SKM-1 treated with dmso at 0.1 percent for 144 hours (cell line): ENCODE measurements at regions not wholly inside any gene's neighbourhood (a gene's known extent, or its start where the extent isn't known, plus 50 kb on each side); places are given as distances from the start of the nearest gene placed in this dataset.
"Not testable (repeated sequence)": the region's sequence is repeated elsewhere in the genome, so short reads cannot be mapped to it uniquely, and the experiment has no call there.

Source experiments
- DNase-seq: peaks from one replicate; lab custom pipeline; 2025; ENCODE audit not compliant: unreplicated experiment; lab: John Stamatoyannopoulos, UW

DNA sequence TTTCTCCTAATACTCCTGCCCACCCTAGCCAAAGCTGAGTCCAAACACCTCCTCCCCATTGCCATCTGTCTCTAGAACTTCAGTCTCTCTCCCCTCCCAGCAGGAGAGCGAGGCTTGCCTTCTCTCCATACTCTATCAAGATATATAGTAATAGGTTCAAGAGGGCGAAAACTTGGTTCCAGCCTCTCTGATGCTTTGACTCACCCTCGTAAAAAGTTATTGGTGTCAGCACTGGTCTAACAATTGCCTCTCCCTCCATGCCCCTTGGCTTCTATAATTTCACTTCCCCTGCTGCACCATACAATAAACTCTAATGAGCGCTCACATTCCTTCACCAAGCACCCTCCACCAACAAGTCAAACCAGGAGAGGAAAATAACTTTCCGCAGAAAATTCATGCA, 797.3 kb downstream of the BCL11A start:
- DNase-seq = no peak

DNA sequence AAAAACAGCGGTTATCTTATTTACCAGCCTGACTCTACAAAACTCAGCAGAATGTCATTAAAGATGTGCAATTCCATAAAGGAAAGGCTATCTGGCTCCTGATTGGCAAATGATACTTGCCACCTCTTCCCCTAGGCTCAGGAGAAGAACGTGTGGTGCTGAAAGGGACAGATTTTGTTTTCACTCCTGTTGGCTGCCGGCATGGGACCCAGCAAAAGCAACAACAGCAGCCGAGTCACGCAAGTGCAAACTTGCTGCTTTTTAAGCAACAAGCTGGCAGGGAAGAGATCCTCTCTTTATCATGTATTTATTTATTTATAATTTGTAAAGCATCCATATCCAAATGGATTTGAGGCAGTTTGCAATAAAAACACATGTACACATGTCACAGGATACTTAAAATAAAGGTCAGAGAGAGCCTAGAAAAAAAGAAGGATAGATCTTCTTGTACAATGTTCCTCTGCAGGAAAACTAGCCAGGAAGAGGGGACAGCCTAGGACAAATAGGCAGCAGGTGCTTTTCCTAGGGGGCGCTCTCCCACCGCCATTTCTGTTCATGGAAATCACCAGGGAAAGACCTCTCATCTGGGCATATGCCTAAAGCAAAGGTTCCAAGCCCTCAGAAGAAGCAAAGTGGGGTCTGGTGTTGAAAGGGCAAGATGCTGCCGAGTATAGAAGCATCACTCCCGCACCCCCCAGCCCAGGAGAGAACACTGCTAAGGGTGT, 799.3 kb downstream of the BCL11A start:
- DNase-seq = no peak

DNA sequence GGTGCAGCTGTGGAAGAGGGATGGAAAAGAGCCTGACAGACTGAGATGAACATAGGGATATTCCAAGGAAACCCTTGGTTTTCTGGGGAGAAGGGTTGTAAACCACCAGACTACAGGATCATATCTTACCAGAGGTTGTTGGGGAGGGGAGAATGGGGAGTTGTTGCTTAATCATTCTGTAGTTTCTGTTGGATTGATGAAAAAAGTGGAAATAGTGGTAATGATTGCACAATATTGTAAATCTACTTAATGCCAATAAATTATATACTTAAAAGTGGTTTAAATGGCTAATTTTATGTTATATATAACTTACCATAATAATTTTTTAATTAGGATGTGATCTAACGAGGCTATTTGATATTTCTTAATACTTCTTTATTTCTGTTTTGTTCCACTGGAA, 800.9 kb downstream of the BCL11A start:
- DNase-seq = no peak

DNA sequence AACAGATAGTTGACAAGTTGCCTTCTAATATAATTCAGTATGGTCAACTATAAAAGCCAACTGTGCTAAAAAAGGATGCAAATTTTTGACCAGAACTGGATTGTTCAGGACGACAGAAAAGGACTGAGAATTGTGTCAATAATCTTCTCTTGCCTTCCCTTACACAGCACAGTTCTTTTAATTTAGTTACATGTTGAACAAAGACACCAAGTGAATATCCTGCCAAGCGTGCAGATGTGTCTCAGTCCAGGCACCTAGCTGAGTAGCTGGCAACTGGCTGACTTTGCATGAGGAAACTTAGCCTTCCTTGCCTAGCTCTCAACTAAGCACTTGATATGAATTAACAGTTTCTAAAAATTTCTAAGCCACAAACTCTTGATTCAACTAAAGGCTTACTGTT, 801.4 kb downstream of the BCL11A start:
- no peak for DNase-seq

DNA sequence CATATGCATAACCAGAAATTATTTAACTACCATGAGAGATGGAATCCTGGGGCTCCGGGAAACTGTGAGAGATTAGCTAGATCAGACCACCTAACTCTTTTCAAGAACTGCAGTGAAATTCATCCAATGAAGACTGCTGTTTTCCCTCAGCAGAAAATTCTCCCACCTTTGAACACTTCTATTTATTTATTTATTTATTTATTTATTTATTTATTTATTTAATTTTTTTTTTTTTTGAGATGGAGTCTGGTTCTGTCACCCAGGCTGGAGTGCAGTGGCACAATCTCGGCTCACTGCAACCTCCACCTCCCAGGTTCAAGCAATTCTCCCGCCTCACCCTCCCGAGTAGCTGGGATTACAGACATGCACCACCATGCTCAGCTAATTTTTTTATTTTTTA, 802.2 kb downstream of the BCL11A start:
- DNase-seq = not testable (repeated sequence)

DNA sequence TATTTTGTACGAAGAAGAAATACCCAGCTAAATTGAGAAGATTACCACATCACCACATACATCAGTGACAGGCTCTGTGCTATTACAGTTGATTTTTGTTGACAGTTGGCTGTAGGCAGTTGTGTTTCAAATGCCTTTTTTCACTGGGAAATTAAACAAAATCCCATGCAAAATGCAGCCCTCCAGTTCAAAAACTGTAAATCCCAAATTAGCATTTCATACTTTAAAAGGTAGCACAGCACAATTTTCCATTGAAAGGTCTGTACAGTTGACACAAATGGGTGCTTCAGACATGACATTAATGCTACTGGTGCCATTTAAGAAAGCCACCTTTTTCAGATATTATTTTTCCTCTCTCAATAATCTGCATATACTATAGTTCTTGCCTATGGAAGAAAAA, 807.2 kb downstream of the BCL11A start:
- DNase-seq = no peak

GRCh38 chr2:59745085-59745484, 808.4 kb downstream of the BCL11A start:
- DNase-seq = no peak

- DNase-seq = no peak
Observed at GRCh38 chr2:59744436-59744835, 809.0 kb downstream of the BCL11A start.

DNA sequence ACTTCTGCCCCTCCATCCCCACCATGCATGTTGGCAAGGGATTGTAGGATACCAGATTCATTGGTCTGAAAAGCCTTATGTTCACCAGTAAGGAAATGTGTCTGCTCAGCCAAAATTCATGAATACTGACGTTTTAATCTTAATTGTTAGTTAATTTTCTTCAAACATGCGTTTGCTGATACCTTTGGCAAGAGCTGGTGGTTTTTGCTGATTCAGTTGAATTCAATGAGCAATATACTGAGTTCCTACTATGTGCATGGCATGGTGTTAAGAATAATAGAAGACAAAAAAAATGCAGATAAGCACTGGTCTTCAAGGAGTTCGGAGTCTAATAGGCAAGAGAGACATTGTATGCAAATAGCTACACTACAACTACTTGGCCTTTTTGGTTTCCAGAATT, 811.6 kb downstream of the BCL11A start:
- DNase-seq = no peak

DNA sequence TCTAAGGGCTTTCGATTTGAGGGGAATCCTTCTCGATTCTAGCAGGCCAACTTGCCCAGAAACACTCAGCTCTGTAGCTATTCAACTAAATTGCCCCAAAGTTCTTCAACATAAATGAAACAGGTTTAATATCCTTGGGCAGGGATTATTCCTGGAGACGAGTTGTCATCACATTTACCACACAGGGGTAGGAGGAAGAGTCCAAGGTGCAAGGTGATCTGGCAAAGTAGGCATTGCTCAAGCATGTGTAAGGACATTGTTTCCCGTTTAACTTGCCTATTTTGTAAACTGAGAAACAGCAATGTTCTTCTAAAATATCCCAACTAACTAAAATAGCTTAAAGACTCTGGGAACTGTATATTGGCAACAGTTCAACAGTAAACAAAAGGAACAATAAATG, 814.3 kb downstream of the BCL11A start:
- no peak for DNase-seq

DNA sequence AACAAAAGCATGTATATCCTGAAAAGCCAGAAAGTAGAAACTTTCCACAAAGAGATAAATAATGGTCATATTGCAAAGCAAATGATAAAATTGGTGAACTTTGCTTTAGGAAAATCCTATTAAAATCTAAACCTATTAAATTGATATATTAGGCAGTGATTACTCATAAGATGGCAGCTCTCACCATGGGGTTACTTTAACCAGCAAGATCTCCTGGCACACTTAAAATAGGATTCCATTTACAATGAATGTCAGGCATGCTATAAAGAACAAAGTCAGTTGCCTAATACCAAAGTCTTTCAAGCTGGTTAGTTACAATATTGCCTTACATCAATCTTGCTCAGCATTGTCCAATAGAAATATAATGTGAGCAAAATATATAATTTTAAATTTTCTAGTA, 816.2 kb downstream of the BCL11A start:
- DNase-seq = no peak

DNA sequence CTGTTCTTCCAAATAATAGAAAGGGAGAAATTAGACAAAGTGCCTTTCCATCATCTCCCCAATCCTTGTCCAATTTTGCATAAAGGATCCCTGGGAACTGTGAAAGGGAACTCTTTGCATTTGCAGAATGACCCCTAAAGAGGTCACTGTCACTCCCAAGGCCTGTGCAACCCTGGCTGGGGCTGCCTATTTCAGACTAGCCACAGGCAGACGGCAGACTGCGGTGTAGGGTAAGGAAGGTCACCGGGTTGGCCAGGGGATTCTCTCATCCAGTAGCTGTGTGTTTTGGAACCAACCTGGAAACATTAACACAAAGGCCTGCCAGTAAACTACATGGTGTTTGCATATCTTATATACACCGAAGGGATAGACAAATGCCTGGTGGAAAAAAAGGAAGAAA, 818.7 kb downstream of the BCL11A start:
- no peak for DNase-seq

- DNase-seq = no peak
Observed at GRCh38 chr2:59733970-59734369, 819.5 kb downstream of the BCL11A start.

DNA sequence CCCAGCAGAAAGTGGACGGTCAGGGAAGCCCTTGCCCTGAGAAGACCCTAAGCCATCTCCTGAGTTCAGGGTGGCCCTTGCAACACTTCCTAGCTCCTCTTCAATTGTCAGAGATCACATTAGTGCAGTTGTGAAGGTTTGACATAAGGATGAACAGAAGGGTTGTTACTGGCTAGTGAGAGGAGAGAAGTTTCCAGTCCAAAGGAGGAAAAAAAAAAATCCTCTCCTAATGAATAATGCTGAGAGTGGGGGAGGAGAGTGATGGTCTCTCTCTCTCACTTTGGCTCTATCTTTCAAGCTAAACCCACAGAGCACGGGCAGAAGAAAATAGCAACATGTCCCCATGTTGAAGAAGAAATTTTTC, 819.9 kb downstream of the BCL11A start:
- DNase-seq = no peak

GRCh38 chr2:59732871-59733566, 820.4 kb downstream of the BCL11A start:
- no peak for DNase-seq

DNA sequence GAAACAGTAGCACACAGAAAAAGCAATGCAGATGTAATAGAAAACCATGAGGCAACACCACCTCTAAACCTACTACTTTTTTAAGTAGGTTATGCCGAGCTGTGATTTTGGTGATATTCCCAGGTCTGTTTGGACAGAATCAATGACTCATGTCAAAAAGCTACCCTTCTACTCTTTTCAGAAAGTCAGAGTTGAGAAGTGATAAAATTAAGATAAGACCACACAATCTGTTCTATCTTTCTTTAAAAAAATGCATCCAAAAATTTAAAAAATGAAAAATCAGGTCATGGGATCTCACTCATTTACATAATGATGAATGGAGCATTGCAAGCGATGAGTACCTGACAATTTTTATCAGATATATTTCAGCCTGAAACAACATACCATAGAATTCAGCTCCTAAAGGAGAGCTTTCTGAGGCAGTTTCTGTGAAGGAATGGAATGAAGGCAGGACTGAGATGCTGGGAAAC, 826.3 kb downstream of the BCL11A start:
- DNase-seq = no peak

GRCh38 chr2:59726228-59727120, 827.0 kb downstream of the BCL11A start:
- DNase-seq = peak; percentile 67

- DNase-seq = no peak
Observed at GRCh38 chr2:59724746-59725145, 828.7 kb downstream of the BCL11A start.

- no peak for DNase-seq
Observed at GRCh38 chr2:59720296-59720866, 833.1 kb downstream of the BCL11A start.

DNA sequence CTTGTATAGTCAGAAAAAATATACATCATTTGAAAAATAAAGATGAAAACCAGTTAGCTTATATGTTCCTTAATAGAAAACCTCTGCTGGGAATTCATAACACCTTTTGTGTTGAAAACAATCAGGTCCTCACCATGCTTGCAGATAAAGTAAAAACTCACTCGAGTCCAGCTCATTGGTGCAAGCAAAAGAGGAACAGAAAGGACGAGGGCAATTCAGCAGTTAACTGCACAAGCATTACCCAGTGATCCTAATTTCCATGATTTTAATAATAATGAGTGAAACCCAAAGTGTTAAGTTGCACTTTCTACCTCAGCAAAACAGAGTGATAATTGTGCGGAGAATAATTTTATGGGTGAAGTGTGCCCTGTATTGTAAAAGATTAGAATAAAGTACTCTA, 839.9 kb downstream of the BCL11A start:
- DNase-seq = no peak

DNA sequence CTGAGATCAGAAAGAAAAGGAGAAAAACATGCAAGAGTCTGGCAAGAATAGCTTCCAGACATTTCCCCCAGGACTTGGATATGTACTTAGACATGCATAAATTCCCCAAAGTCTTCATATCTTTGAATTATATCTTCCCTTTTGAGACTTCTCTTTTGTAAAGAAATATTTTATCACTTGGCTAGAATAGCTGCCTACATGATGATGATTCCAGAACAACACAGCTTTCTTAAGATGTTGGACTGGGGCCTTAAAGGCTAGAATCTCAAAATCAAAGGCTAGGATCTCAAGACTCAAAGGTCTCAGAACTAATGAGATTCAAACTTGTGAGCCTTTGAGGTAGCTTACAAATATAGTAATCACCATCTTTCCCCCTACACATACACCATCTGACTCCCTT, 842.3 kb downstream of the BCL11A start:
- no peak for DNase-seq
